Fibroblast of lung (primary cell): ENCODE measurements at regions not wholly inside any gene's neighbourhood (a gene's known extent, or its start where the extent isn't known, plus 50 kb on each side); places are given as distances from the start of the nearest gene placed in this dataset.

Experiments
- DNase-seq, 2 donors: peaks; one replicate each; pipeline versions ENCODE4 v3.0.0 to v3.0.0-alpha.2; 2010; ENCODE audit warnings: low read depth in 2 of 2
- H2AFZ ChIP-seq: 2 replicates; pipeline ENCODE4 v1.5.1; 2012; ENCODE audit warnings: low read length, control low read depth, inconsistent platforms
- H3K27ac ChIP-seq: 2 replicates; pipeline ENCODE4 v1.5.1; 2011; ENCODE audit warnings: low read length, control low read depth; ENCODE audit not compliant: insufficient read depth
- H3K27me3 ChIP-seq: 2 replicates; pipeline ENCODE4 v1.5.1; 2011; ENCODE audit warnings: mild to moderate bottlenecking, low read length; ENCODE audit not compliant: control insufficient read depth, insufficient read depth
- H3K36me3 ChIP-seq: 2 replicates; pipeline ENCODE4 v1.5.1; 2011; ENCODE audit warnings: low read length; ENCODE audit not compliant: control insufficient read depth, insufficient read depth
- H3K4me1 ChIP-seq: 2 replicates; pipeline ENCODE4 v1.5.1; 2011; ENCODE audit warnings: low read length; ENCODE audit not compliant: control insufficient read depth, insufficient read depth; ENCODE audit errors: extremely low read depth
- H3K4me2 ChIP-seq: 2 replicates; pipeline ENCODE4 v1.5.1; 2011; ENCODE audit warnings: low read length, control low read depth; ENCODE audit not compliant: insufficient read depth; ENCODE audit errors: extremely low read depth
- H3K4me3 ChIP-seq, 4 experiments: fragments of 200-600 bp in 1 of 4; sonication (generic) in 1 of 4; replicated peaks in 1 of 4; 2 replicates each; pipeline ENCODE4 v1.5.1; 2011 to 2016; ENCODE audit warnings: low read length in 4 of 4, low read depth in 3 of 4, mild to moderate bottlenecking in 3 of 4, control low read depth in 2 of 4, inconsistent platforms in 1 of 4, mixed read lengths in 1 of 4; ENCODE audit not compliant: insufficient read depth in 1 of 4; ENCODE audit errors: control extremely low read depth in 1 of 4
- H3K79me2 ChIP-seq: 2 replicates; pipeline ENCODE4 v1.5.1; 2012; ENCODE audit warnings: mild to moderate bottlenecking, low read length, inconsistent platforms; ENCODE audit not compliant: control insufficient read depth, insufficient read depth
- H3K9ac ChIP-seq: 2 replicates; pipeline ENCODE4 v1.5.1; 2011; ENCODE audit warnings: mild to moderate bottlenecking, low read length, control low read depth; ENCODE audit not compliant: insufficient read depth
- H3K9me3 ChIP-seq: 2 replicates; pipeline ENCODE4 v1.5.1; 2012; ENCODE audit warnings: low read depth, low read length; ENCODE audit not compliant: control insufficient read depth, insufficient read depth
- H4K20me1 ChIP-seq: 2 replicates; pipeline ENCODE4 v1.5.1; 2011; ENCODE audit warnings: low read length; ENCODE audit not compliant: control insufficient read depth, insufficient read depth; ENCODE audit errors: extremely low read depth
- CTCF ChIP-seq, 2 donors: IDR thresholded peaks in 1 of 2; conservative IDR thresholded peaks in 1 of 2; 1 replicate in 1 of 2; 2 replicates in 1 of 2; pipeline ENCODE4 v1.5.1; 2011 to 2012; ENCODE audit warnings: low read length in 2 of 2, control low read depth in 1 of 2, inconsistent platforms in 1 of 2, low read depth in 1 of 2, mild to moderate bottlenecking in 1 of 2
- EZH2 ChIP-seq: IDR thresholded peaks from 2 replicates; pipeline ENCODE4 v1.5.1; 2012; ENCODE audit warnings: low read length, control low read depth, mild to moderate bottlenecking; ENCODE audit errors: missing control alignments

DNA sequence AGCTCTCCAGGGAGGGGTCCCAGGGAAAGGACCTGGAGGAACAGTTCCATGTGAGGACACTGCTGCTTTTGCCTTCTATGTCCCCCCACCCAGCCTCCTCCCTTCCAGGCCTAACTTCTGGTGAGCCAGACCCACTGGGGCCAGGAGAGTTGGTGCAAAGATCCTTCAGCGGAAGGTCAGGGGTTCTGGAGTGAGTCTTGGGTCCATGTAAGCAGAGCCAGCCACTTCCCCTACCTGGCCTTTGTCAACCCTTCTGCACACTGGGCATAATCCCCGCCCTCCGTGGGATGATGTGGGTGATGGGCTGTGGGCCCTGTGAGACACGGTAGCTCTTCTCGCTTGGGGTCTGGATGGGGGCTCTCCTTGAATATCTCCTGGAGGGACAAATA is 76.9 kb downstream of the RHOB start:
- no peaks in the 10 kb centered on the region for H3K36me3 ChIP-seq
- no peak for DNase-seq
- H3K4me3 ChIP-seq = no peak overlapping the region
- no peaks in the 10 kb centered on the region for H4K20me1 ChIP-seq
- H2AFZ ChIP-seq = no peak overlapping the region
- H3K79me2 ChIP-seq = no peaks in the 10 kb centered on the region
- H3K4me2 ChIP-seq = no peak overlapping the region
- no peak overlapping the region for H3K9ac ChIP-seq
- H3K27me3 ChIP-seq = peaks cover 11% of the 10 kb centered on the region
- no peak overlapping the region for H3K27ac ChIP-seq
- H3K9me3 ChIP-seq = no peaks in the 10 kb centered on the region
- H3K4me1 ChIP-seq = peaks cover 8% of the 10 kb centered on the region
- TF ChIP-seq CTCF (conservative IDR thresholded peaks at IDR 0.05 in 1 of 2, IDR thresholded peaks at IDR 0.05 in 1 of 2; ENCODE audit: low read depth in 1 of 2, low read length in 2 of 2) (no peak), EZH2 (no peak)

GRCh38 chr2:20524412-20525040 is 77.7 kb downstream of the RHOB start:
- Histone ChIP-seq H3K4me3 (no peak overlapping the region), H2AFZ (no peak overlapping the region), H3K79me2 (no peaks in the 10 kb centered on the region), H3K4me1 (peaks cover 8% of the 10 kb centered on the region), H4K20me1 (no peaks in the 10 kb centered on the region), H3K27me3 (peaks cover 11% of the 10 kb centered on the region), H3K36me3 (no peaks in the 10 kb centered on the region), H3K9me3 (no peaks in the 10 kb centered on the region), H3K27ac (no peak overlapping the region), H3K9ac (no peak overlapping the region), H3K4me2 (no peak overlapping the region)
- no peak for TF ChIP-seq EZH2
- no peak for TF ChIP-seq CTCF (conservative IDR thresholded peaks at IDR 0.05 in 1 of 2, IDR thresholded peaks at IDR 0.05 in 1 of 2; ENCODE audit: low read depth in 1 of 2, low read length in 2 of 2)
- no peak for DNase-seq

DNA sequence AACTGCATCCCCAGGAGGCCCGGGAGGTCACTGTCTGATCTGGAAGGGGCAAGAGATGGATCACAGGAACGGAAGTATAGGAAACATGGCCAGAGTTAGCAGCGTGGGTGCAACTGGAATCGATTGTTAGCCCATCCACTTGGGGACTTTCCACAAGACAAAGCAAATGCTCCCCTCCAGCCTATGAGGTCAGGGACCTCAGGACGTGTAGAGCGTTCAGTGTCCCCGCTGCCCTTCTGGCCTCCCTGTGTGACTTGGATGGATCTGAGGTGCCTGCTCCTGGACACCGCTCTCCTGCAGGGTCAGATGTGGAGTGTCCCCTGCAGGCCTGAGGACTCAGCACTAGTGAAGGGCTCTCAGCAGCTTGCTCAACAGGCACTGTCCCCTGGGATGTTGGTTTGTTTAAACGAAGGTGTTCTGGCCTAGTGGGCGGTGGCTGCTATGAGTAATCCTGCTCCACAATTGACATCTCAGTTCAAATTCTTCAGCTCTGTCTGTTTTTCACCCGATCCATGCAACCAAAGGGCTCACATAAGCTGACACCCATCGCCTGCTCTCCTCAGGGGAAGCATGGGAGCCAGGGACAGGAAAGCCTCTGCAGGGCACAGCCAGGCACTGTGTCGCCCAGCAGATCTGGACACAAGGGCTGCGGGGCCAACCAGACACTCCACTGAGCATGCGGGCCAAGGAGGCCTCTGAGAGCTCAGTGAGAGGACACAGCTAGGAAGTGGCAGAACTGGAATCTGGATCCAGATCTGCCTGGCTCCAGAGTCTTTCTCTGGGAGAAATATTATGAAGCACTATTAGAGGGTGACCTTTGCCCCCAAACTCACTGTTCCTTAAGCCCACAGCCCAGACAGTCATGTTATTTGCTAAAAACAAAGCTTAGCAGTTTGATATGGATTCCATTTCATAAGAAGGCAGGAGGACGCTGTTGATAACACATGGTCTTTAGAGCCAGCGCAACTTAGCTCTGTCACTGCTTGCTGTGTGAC is 78.5 kb downstream of the RHOB start:
- DNase-seq = peak; percentile 46 to 79
- TF ChIP-seq CTCF (conservative IDR thresholded peaks at IDR 0.05 in 1 of 2, IDR thresholded peaks at IDR 0.05 in 1 of 2; ENCODE audit: low read depth in 1 of 2, low read length in 2 of 2) (no peak), EZH2 (no peak)
- Histone ChIP-seq H3K36me3 (no peaks in the 10 kb centered on the region), H3K4me3 (no peak overlapping the region), H3K79me2 (no peaks in the 10 kb centered on the region), H3K9ac (no peak overlapping the region), H2AFZ (no peak overlapping the region), H3K27me3 (peaks cover 9% of the 10 kb centered on the region), H4K20me1 (no peaks in the 10 kb centered on the region), H3K4me1 (peaks cover 8% of the 10 kb centered on the region), H3K4me2 (no peak overlapping the region), H3K27ac (no peak overlapping the region), H3K9me3 (no peaks in the 10 kb centered on the region)
